Activated T-cell treated with anti-CD3 and anti-CD28 coated beads, Interleukin-2, amount 50 U/mL, for 1 hour (primary cell): ENCODE measurements at regions not wholly inside any gene's neighbourhood (a gene's known extent, or its start where the extent isn't known, plus 50 kb on each side); places are given as distances from the start of the nearest gene placed in this dataset.

Experiments used
- DNase-seq: peaks from one replicate; pipeline ENCODE4 v3.0.0-alpha.2; 2020

DNA sequence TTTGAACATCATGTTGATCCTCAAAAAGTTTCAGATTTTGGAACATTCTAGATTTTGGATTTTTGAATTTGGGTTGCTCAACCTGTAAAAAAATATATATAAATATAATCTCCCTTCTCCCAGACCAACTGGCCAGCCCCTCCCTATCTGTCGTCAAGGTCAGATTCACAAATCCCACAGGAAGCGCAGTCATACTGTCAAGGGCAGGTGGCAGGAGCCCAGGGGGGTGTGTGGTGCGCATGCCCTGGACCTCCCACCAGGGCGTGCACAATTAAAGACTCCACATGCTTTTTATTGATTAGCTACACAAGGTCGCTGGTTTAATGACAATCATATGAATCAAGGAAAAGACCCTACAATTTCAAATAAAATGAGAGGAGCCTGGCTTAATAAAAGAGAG is 77.0 kb upstream of the EEPD1 start:
- no peak for DNase-seq

DNA sequence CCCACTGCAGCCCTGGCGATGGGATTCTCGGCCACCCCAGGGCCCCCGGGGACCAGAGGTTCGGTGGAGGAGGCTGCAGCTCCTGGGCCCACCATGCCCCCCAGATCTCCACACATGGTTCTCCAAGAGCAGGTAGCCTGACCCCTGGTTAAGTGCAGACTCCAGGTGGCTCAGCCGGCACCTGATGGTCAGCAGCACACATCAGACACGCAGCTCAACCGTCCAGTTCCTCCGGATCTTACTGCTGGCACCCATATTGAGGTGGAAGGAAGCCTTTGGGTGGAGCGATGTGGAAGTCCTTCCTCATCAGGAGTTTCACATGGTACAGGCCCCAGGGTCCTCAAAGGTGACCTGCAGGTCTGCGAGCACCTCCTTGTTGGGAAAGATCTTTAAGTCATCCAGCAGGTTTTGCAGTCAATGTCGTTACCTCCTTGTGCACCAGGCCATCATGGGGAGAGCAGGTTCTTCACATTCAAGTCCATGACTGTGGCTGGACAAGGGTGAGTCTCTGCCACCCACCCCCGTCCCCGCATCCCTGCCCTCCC is 74.2 kb upstream of the EEPD1 start:
- no peak for DNase-seq

GRCh38 chr7:36079446-36080025 is 73.5 kb upstream of the EEPD1 start:
- no peak for DNase-seq

- DNase-seq: no peak
Observed at GRCh38 chr7:36080843-36081242, 72.2 kb upstream of the EEPD1 start.

DNA sequence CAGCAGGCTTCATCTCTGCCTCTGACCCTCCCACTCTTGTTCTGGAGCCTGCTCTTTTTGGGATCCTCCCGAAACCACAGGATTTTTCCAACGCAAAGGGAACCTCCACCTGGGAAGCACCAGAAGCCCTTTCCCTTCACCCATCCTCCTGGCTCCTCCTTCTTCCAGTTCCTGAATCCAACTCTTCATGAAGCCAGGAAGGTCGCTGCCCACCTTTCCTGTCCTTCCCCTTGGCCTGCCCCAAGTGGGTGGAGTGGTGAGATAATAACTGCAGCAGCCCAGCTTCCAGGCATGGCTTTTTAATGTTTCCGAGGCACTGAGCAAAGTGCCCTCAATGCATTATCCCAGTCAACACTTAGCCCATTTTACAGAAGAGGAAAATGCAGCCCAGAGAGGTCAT is 70.8 kb upstream of the EEPD1 start:
- no peak for DNase-seq

DNA sequence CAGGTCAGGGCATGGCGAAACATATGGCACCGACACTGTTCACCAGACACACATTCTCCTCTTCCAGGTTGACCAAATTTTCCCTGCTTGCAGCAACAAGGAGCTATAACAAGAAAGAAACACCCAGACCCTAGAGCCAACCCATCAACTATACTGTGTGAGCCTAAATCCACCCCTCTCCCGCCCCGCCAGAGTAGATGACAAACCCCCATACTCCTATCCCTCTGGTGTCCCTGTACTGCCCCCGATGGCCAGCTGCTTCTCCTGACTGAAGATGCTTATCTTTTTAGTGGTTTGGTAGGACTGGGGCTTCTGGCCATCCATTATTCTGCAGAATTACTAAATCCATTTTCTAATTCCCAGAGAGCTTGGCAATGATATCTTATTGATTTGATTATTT is 70.1 kb upstream of the EEPD1 start:
- DNase-seq: no peak

DNA sequence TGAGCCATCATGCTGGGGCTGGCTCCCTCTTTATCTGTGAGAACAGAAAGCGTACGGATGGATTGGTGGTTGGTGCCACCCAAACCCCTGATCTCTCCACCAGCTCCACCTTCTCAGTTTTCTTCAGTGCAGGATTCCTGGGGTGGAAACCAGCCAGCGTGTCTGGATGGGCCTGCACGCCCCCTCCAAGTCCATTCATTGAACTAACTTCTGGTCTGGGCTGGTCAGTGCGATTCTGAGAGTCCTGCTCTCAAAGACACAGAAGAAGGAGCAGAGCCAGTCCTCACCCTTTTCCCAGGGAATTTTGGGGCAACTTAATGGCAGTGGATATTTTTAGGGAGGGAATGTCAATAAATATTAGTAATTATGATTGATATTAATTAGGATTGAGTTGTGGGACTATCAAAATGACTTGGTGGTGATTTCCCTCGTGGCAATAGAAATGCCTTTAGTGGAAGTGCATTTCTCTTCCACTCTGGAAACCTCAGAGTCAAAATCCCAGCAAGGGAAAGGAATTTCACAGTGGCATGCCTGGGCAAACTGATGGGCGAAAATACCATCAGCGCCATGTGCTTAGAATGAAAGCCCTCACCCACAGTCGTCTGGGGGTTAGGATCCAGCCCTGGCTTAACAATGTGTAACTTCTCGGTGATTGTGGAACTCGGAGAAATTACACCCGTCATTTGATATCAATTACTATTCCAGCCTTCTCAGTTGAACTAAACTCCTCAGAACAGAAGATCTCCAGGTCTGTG is 69.3 kb upstream of the EEPD1 start:
- DNase-seq: no peak

- DNase-seq: no peak
Observed at GRCh38 chr7:36084485-36085091, 68.5 kb upstream of the EEPD1 start.

DNA sequence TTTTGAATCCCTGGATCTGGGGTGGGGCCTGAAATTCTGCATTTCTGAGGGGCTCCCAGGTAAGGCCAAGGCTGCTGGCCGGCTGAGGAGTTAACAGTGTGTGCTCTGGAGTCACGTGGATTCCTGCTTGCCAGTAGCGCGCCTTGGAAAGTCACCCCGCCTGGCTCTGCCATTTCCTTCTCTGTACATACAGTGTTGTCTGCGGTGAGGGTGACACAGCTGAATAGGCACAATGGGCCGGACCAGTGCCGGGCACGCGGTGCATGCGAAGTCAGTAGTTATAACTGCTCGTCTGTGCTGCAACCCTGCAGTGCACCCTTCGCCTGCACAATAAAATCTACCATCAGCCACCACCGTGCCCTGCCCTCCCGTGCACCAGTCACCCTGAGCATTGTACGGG is 68.0 kb upstream of the EEPD1 start:
- no peak for DNase-seq

DNA sequence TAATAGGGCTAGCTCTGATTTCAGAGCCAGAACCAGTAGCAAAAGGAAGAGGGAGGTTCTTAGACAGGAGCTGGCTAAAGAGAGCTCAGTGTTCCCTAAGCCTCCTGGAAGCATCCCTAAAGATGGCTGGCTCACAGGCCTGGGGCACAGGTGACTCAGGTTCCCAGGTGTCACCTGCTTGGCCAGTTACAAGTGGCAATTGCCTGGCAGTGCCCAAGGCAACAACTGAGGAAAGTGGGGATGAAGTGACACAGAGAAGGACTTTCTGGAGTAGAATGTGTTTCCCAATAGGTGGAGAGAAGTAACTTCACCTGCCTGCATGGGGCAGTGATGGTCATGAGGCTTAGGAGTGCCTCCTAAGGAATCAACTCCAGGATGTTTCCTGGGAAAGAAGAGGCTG is 66.5 kb upstream of the EEPD1 start:
- no peak for DNase-seq

- DNase-seq: no peak
Observed at GRCh38 chr7:36088553-36088952, 64.5 kb upstream of the EEPD1 start.

DNA sequence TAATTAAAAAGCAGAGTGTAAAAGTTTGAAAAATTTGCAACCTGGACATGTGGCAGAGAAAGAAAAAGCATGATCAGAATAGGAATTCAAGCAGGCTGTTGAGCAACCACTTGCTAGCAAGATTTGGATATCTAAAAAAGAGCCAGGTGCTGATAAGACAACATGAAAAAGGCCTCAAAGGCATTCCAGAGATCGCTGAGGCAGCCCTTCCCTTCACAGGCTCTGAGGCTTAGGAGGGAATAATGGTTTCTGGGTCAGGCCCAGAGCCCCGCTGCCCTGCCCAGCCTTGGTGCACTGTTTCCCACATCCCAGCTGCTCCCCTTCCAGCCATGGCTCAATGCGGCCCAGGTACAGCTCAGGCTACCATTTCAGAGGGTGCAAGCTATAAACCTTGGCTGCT is 64.1 kb upstream of the EEPD1 start:
- DNase-seq: no peak

- DNase-seq: no peak
Observed at GRCh38 chr7:36090976-36091873, 61.8 kb upstream of the EEPD1 start.

- no peak for DNase-seq
Observed at GRCh38 chr7:36091874-36092176, 61.2 kb upstream of the EEPD1 start.

DNA sequence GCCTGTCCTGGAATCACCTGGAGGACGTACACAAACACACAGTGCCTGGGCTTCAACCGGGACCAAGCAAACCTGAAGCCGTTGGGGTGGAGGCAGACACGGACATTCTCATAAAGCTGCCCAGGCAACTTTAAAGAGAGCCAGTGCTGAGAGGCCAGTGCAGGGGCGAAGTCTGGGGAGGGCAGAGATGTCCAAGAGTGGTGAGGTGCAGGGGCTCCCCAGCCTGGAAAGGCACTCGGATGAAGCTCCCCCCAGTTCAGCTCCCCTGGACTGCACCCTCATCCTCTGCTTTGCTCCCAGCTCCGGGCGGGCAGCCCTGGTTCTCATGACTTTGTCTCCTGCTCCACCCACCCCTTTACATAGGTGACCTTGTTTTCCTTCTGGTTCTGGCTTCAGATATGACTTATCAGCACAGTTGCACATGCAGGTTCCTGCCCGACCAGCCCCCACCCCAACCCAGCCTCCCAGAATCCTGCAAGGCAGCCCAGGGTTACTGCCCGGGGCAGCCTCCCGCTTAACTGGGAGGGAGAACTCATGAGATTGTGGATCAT is 60.8 kb upstream of the EEPD1 start:
- no peak for DNase-seq

DNA sequence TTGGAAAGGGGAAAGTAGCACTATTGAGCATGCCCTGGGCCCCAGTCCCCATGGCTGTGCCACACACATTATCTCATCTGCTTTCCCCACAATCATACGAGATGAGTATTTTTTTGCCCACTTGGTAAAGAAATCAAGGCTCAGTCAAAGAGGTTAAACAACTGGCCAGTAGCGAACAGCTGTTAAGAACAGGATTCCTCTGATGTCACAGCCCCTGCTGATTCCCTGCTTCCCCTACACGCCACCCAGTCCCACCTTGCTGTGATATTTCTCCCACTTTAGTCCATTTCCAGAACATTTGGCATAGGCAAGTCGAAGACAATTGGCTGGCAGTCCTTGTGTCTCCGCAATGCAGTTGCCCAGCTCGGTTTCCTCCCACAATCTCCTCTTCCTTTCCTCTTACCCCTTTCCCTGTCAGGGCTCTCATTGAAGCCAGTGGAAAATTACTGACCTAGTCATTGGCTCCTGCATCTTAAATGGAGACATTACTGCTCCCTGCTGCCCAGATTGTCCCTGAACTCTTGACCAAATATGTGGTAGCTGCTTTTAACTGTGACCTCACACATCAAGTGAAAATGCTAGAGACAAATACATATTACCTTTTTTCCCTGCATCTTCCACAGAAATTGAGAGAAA is 56.5 kb upstream of the EEPD1 start:
- no peak for DNase-seq

DNA sequence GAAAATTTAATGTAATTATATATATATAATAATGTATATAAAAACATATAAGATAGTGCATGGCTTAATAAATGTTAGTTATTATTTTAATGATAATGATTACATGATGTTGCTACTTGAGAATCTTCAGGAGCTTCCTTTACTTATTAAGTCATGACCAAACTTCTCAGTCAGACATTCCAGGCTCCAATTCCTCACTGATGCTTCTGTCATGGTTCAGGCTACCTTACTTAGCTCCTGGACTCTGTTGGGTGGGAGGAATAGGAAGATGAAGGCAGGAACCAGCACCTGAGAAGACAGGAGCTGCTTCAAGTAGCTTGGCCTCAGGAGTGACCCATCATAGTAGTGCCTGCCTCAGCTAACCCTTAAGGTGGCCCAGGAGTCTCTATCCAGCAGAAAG is 55.0 kb upstream of the EEPD1 start:
- DNase-seq: no peak

- DNase-seq: no peak
Observed at GRCh38 chr7:36100226-36100625, 52.8 kb upstream of the EEPD1 start.

GRCh38 chr7:36100634-36101033 is 52.4 kb upstream of the EEPD1 start:
- DNase-seq: no peak
